ENCODE measurements at regions not wholly inside any gene's neighbourhood (a gene's known extent, or its start where the extent isn't known, plus 50 kb on each side); places are given as distances from the start of the nearest gene placed in this dataset.
"Not testable (repeated sequence)": the region's sequence is repeated elsewhere in the genome, so short reads cannot be mapped to it uniquely, and the experiment has no call there.

DNA sequence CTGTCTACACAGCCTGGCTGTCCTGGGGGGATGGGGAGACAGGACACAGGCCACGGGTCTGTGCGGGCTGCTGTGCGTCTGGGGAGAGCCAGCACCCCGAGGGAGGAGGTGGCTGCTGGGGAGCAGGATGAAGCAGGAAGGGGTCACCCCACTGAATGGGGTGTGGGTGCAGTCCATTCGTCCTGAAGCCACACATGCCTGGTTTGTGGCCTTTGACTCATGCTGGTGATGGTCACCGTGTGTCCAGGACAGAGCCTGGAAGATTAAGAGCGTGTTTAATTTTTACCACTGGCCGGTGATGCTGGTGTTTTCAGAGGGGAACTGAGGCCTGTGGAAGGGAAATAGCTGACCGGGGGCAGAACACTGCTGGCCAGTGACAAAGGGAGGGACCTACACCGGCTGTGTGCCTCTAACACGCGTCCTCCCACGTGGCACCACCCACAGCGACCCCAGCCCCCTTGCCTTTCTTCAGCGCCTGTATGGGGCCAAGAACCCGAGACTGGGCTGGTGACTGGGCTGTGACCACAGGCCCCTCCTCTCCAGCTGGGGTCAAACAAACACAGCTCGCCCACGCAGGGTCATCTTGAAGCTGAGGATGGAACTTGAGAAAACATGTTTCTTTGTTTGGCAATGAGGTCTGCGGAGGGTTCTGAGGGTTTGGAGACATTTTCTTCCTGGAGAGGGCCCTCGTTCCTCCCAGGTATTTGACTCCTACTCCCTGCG, 99.5 kb upstream of the LRPAP1 start:
- not testable (repeated sequence) for DNase-seq

DNA sequence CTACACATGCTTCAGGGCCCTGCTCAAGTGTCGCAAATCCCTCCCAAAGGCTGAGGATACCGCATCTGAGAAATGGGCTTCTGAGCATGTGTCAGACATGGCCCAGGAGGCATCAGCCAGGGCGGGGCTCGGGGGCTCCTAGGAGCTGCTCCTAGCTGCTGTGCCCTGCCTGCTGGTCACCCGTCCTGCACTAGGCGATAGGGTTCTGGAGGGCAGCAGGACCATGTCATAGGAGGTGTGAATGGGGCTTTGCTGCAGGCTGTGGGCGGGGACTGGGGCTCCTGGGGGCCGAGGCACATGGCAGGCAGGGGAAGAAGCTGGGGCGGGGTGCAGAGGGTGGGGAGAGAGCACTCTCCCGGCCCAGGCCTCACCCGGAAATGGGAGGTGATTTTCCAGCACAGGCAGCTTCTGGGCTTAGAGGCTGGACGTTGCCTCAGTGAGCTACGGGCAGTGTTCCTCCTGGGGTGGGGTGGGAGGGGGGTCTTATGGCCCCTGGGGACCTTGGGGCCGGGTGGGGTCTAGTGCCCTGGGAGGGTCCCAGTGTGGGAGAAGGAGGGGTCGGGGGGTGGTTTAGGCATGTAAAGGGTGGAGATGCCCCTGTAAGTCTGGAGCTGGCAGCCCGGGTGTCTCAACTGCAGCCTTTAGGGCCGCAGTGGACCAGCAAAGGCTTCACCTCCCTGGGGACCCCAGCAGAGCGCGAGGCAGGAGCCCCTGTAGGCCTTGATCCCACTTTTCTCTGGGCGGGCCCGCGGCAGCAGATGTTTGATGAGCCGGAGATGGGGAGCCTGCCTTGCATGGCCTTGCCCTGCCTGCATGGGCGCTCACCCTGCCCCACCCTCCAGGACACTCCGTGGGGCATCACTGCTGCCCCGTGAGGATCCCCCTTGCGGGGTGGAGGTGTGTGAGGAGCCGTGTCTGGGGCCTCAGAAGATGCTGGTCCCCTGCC, 98.6 kb upstream of the LRPAP1 start:
- DNase-seq = no peak

DNA sequence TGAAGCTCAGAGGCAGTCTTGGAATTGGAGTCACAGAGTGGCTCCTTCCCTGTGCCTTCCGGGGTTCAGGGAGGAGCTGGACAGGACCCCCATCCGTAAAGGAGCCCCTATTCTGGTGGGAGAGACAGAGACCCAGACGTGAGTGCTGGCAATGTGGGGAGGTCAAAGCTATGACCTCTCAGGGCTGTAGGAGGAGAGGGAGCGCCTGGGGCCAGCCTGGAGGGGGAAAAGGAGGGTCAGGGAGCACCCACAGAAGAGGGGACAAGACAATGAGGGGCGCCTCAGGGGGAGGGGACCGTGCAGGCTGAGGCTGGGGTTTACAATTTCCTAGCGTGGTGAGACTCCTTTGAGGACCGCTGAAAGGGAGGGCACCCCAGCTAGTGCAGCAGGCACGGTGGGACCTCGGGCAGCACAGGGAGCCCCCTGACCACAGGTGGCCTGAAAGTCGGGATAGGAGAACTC, 97.9 kb upstream of the LRPAP1 start:
- no peak for DNase-seq

DNA sequence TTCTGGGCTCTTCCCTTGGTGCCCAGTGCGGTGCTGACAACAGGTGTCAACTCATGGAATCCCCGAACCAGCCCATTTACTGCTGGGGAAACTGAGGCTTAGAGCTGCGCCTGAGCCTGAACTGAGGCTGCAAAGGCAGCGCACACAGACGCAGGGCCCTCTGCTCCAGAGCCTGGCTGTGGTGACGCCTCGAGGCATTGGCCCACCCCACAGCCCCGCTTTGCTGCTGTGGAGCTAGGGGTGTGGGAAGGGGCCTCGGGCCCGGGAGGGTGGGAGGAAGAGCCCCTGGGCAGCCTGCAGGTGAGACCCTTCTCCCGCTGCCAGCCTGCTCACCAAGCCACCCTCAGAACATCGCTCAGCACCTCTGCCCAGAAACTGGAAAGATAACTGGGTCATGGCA, 97.4 kb upstream of the LRPAP1 start:
- no peak for DNase-seq

DNA sequence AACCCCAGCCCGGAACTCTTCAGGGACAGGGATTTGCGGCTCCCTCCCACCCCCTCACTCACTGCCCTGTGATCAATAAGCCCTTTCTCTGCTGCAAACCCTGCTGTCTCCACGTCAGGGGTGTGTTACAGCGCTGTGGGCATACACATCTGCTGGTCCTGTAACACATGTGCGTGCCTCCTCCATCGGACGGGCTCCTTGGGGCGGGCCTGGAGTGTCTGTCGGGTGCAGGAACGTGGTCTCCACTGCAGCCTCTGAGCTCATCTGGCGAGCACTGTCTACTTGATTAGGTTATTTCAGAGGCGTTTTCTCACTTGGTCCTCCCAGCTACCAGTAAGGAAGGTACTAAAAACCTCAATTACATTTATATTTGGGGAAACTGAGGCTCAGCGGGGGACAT, 97.0 kb upstream of the LRPAP1 start:
- not testable (repeated sequence) for DNase-seq

DNA sequence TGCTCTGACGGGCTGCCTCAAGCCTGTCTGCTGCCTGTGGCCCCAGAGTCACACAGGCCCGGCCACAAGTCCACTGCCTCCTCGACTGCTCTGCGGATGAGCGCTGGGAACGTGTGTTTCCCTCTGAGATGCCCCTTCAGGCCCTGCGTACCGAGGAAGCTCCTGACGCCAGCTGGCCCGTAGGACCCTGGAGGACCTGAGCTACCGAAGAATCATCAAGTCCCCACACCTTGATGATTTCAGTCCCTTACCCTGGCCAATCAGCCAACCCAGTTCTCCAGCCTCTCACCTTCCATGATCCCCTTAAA, 96.6 kb upstream of the LRPAP1 start:
- DNase-seq = no peak

DNA sequence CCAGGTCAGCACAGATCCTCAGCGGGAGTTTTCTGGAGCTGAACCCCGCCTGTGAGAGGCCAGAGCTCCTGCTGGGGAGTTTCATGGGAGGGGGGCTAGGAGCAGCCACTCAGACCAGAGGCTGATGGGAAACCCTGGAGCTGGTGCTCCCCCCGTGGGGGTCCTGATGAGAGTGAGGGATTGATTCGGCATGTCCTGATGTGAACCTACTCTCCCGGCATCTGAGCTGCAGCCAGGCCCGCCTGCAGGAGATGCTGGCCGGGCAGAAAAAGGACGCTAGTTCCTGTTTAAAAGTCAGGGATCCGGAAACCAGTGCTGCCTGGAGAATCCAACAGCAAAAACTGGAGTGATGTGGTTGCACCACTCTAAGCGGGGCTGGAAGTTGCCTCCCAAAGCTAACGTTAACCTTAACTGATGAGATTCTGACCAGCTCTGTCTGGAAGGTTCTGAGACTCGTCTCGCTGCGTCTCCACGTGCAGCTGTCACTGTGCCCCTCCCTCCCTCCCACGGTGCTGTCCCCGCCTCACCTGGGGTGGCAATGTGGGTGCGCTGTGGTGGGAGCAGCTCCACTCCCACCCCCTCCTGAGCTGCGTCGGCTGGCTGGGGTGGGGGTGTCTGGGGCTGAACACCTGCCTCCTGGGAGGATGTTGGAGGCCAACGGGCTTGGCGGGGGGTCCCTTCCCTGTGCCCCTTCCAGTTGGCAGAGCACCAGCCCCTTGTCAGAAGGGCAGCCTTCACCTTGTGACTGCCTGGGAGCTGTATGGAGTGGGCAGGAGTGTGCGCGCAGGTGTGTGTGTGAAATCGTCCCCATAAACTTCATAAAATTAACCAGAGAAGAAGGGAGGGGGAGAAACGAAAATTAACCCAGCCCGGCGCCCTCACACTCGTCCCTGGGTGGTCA, 96.0 kb upstream of the LRPAP1 start:
- not testable (repeated sequence) for DNase-seq

DNA sequence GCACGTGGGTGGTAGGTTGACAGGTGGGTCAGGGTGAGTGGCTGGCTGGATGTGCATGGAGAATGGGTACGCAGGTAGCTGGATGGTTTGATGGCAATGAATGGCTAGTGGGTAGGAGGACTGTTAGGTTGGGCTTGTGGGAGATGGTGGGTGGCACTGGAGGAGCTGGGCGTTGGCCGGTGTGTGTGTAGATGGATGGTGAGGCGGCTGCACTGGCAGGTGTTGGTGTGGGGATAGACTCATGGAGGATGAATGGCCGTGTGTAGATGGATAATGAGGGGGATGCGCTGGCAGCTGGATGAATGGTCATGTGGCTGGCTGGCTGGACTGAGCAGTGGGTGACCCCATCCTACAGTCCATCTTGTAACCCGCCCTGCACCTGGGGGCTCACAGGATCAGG, 95.2 kb upstream of the LRPAP1 start:
- DNase-seq = not testable (repeated sequence)

DNA sequence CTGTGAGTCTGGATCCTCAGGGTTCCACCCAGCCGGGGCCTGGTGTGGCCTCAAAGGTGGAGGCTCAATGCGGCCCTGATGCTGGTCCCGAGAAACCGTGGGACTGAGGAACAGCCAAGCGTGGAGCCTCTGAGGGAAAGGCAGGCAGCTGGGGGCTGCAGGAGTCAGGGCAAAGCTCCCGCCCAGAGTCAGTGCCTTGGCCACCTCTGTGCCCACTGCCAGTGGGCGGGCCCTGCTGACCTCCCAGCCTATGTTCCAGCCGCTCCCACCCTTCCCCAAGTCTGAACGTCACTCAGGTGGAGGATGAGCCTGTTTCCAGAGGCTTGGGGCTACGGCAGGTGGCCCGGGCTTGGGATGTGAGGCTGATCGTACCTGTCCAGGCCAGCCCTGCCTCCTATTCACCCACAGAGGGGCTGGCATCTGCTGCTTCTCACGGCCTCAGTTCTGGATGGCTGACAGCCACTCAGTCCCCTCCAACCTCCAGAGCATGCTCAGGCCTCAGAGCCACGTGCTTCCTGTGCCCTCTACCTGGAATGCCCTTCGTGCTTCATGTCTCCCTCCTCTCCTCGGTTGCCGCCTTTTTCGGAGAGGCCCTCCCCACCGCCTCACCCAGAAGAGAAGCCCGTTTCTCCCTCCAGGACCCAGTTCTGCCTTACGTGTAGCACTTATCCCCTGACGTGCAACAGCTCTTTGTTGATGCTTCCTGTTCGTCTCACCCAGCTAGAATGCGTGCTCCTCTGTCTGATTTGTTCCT, 94.1 kb upstream of the LRPAP1 start:
- not testable (repeated sequence) for DNase-seq

DNA sequence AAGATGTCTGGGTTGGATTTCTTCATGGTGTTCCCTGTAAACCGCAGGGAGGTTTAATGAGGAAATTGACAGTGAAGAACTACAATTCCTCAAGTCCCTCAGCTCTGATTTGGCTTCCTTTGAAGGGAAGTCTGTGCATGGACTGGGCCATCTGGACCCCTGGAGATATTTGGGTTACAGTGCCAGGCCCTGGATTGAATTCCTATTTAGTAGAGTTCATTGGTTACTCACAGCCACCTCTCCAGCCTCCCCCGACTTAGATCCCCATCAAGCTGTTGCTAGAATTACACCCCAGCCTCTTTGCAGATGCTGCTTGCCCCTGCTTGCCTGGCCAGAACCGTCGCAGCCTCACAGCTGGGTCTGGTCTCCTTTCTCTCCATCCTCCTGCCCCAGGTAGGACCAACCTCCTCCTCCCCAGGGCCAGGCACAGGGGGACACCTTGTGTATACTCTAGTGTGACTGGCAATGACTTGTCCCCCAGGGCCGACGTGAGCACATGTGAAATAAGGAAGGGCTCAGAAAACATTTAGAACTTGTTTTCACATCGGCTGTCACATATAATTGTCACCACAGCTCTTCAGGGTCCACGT, 93.2 kb upstream of the LRPAP1 start:
- DNase-seq = not testable (repeated sequence)

DNA sequence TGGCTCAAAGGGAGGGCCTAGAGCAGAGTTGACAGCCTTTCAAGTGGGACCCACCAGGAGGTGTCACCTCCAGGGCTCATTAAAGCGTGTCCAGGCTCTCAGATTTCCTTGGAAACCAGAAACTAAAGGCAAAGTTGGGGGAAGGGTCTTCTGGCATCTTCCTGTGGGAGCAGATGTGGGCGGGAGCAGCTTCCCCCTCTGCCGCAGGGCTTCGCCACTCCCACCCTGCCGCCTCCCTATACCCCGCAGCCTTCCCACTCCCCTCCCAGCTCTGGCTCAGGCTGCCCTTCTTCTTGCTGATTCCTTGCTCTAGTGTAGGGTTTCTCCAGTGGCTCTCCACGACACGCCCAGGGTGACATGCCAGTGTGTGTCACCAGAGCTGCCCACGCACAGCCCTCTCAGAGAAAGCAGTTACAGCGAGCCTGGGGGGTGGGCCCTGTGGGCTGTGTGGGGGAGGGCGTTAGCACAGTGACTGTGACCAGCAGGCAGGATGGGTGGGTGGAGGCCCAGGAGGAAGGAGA, 91.6 kb upstream of the LRPAP1 start:
- DNase-seq = not testable (repeated sequence)

DNA sequence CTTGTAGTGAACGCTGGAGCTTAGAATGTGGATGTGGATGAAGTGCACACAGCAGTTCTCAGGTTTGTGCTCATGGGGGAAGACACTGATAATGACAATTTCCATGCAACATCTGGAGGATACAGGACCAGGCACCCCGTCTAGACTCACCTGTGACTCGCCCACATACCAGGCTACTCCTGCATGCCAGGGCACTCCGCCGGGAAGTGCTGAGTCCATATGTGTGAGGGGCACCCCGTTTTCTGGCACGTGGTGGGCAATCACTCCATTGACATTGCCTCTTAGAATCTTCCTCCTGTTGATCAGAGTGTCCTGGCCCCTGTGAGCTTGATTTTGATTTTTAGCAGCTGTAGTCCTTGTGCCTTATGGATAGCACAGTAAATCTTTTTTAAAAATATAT, 90.9 kb upstream of the LRPAP1 start:
- DNase-seq = no peak

DNA sequence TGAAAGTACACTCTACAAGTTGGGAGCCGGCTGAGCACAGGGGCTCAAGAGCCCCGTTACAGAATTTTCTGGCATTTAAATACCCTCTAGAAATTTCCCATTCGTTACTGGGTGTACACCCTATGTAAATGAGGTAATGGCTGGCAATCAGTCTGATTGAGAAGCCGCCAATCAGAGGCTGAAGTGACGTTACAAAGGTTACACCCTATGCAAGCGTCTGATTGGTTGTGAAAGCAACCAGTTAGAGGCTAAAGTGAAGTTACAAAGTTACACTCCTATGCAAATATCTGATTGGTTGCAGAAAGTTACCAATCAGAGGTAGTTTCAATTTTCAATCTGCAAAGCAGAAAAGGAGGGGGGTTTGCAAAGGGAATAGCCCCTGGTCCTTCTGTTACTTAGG, 88.1 kb upstream of the LRPAP1 start:
- DNase-seq = not testable (repeated sequence)

DNA sequence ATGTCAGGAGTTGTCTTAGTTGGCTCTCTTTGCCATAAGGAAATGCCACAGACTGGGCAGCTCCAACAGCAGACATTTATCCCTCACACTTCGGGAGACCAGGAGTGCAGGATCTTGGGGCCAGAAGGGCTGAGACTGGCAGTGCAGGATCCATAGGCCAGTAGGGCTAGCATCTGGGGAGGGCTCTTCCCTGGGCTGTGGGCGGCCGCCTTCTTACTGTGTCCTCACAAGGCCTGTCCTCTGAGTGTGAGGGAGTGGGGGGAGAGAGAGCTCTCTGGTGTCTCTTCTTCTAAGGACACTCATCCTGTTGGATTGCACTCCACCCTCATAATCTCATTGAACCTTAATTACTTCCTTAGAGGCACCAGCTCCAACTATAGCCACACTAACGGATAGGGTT, 87.5 kb upstream of the LRPAP1 start:
- DNase-seq = not testable (repeated sequence)

DNA sequence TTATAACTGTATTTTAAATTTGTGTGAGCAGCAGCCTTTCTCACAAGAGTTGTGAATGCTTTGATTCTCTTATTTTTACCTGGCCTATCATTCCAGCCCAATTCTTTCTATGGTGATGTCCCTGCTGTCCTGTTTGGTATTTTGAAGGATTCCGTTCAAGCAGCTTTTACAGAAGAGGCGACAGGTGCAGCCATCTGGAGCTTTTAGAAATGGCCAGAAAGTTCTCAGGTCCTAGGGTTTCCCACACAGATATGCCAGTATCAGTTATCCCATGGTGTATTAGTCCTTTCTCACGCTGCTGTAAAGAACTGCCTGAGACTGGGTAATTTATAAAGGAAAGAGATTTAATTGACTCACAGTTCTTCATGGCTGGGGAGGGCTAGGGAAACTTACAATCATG, 86.1 kb upstream of the LRPAP1 start:
- peak in 1 of 2 experiments; percentile 64 for DNase-seq

DNA sequence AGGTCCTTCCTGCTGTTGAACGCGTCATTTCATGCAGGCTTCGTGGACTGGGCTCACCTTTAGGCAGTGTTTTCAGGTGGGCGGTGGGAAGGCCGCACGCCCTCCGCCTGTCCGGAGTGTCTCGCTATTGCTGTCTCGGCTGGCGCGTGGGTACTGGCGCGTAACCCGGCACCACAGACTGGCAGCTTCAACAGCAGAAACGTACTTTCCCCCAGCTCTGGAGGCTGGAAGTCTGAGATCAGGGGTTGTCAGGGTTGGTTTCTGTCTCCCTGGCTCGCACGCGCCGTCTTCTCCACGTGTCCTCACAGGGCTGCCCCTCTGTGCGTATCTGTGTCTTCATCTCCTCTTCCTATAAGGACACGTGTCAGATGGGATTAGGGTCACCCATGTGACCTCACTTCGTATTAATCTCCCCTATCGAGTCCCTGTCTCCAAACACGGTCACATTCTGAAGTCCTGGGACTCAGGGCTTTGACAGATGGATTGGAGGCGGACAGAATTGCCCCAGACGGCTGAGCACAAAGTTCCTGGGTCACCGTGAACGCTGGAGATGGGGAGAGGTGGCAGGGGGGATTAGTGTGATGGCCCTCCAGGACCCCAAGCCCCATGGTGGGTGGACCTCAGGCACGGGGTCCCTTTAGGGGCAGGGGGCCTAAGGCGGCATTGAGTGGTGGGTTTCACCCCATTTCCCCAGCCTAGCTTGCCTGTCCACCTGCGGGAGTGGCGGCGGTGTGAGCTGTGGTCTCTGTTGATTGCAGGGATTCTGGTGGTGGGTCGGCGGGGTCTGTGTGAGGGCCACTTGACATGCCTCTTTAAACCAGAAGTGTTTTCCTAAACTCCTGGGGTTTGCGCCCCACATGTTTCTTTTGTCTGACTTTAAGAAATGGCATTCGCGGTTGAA, 83.4 kb upstream of the LRPAP1 start:
- no peak for DNase-seq

DNA sequence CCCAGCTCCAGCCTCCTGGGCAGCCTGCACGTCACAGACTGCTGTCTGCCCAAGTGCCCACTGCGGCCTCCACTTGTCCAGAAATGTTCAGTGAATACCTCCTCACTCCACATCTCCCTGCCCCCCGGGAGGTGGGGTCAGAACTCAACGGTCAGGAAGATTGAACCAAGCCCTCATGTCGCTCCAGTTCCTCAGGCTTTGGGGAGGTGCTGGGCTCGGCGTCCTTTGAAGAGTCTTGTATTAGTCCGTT, 82.4 kb upstream of the LRPAP1 start:
- DNase-seq = no peak

DNA sequence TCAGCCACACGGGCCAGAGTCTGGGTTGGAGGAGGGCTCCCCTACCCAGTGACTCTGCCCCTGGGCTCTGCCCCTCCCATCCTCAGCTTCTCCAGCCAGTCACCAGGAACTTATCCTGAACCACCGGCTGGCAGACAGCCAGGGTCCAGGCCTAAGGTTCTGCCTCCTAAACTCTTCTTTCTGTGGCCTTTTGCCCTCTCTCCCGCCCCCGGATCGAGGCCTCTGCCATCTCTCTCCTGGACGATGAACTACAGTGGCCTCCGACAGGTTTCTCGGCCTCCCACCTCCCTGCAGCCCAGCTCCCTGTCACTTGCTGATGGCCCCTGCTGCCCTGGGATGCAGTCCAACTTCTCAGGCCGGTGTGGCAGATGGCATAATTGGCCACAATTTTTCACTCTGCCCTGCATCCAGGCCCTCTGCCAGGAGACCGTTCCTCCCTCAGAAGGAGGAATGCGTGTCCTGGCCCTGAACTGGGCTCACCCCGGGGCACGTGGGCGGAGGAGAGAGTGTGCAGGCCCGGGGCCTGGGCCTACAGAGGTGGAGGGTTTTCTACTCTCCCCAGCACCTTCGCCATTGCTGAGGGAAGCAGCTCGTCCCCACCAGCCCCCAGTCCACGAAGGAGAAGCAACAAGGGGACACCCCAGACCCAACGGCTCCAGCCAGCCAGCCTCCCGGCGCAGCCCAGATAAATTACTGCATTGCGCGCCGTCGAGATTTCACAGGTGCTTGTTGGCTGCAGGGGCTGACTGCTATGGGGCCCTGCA, 81.9 kb upstream of the LRPAP1 start:
- DNase-seq = peak; percentile 83 to 95

DNA sequence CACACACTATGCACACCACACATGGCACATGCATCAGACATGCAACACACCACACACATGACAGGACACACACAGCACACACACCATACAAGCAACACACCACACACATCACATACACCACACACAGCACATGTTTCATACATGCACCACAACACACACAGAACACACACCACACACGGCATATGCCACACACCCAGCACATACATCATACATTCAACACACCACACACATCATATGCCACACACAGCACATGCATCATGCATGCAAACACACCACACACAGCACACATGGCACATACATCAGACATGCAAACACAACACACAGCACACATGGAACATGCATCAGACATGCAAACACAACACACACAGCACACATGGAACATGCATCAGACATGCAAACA, 80.7 kb upstream of the LRPAP1 start:
- DNase-seq = no peak

DNA sequence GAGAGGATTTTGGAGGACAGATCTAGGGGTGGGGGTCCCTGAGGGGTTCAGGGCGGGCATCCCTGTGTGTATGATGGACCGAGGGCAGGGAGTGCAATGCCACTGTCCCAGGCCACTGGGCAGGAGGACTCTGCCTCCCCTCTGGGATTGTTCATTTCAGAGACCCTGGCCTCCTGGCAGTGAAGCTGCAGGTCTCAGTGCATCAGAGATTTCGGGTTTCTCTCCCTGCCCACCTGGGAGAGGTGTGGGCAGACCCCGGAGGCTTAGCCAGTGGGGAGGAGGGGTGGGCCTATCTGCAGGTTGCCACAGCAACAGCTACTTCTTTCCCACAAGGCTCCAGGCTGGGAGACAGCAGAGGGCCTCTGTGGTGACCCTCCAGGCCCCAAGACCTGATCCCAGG, 80.1 kb upstream of the LRPAP1 start:
- no peak for DNase-seq

Measured in cerebellar nuclear complex (tissue), 1 donor.